NCI-H1048 (cell line): ENCODE measurements at regions not wholly inside any gene's neighbourhood (a gene's known extent, or its start where the extent isn't known, plus 50 kb on each side); places are given as distances from the start of the nearest gene placed in this dataset.

Source experiments
- DNase-seq: peaks from one replicate; lab custom pipeline; 2025; lab: John Stamatoyannopoulos, UW

GRCh38 chr15:72833561-72833960 is 50.0 kb upstream of the ADPGK start:
- DNase-seq: no peak
